H1 (cell line): ENCODE measurements at regions not wholly inside any gene's neighbourhood (a gene's known extent, or its start where the extent isn't known, plus 50 kb on each side); places are given as distances from the start of the nearest gene placed in this dataset.

ENCODE experiments used
- CTCF ChIA-PET: fragments of 300-600 bp; sonication (Branson Sonifier 250); formaldehyde crosslinking; loops from one replicate; lab custom pipeline; 2021; ENCODE audit not compliant: partially characterized antibody; lab: Charles Lee
- POLR2A ChIA-PET: fragments of 300-600 bp; sonication (Branson Sonifier 250); formaldehyde crosslinking; loops from one replicate; lab custom pipeline; 2021; ENCODE audit warnings: inconsistent platforms; ENCODE audit not compliant: partially characterized antibody; lab: Charles Lee
- DNase-seq, 2 experiments: peaks; one replicate each; pipeline versions ENCODE4 v3.0.0 to v3.0.0-alpha.2; 2010 to 2022; ENCODE audit warnings: low spot score in 2 of 2, low read depth in 1 of 2, mixed read lengths in 1 of 2
- FAIRE-seq: peaks from 2 replicates; lab custom pipeline; 2011; peaks lifted over from hg19 to GRCh38; lab: Jason Lieb, UNC
- H2AFZ ChIP-seq: 2 replicates; pipeline ENCODE4 v1.8.1; 2012; ENCODE audit warnings: low read length, inconsistent platforms
- H2AK5ac ChIP-seq: 2 replicates; pipeline ENCODE4 v1.6.1; 2013; ENCODE audit warnings: low read depth, low read length
- H2BK120ac ChIP-seq: replicated peaks from 2 replicates; pipeline ENCODE3; 2013; ENCODE audit warnings: low read depth, low read length, inconsistent platforms
- H2BK12ac ChIP-seq: 2 replicates; pipeline ENCODE4 v1.6.1; 2013; ENCODE audit warnings: low read depth, low read length
- H2BK15ac ChIP-seq: 2 replicates; pipeline ENCODE4 v1.6.1; 2013; ENCODE audit warnings: low read length
- H2BK20ac ChIP-seq: 2 replicates; pipeline ENCODE4 v1.6.1; 2013; ENCODE audit warnings: low read length
- H2BK5ac ChIP-seq: 2 replicates; pipeline ENCODE4 v1.6.1; 2013; ENCODE audit warnings: low read depth, low read length
- H3K14ac ChIP-seq: 2 replicates; pipeline ENCODE4 v1.6.1; 2013; ENCODE audit warnings: inconsistent platforms; ENCODE audit not compliant: insufficient read length
- H3K18ac ChIP-seq: 2 replicates; pipeline ENCODE4 v1.6.1; 2013; ENCODE audit warnings: low read length; ENCODE audit errors: extremely low read depth
- H3K23ac ChIP-seq: 2 replicates; pipeline ENCODE4 v1.6.1; 2013; ENCODE audit warnings: inconsistent platforms; ENCODE audit not compliant: insufficient read length
- H3K23me2 ChIP-seq: 2 replicates; pipeline ENCODE4 v1.6.1; 2013; ENCODE audit warnings: low read depth, low read length
- H3K27ac ChIP-seq: 2 replicates; pipeline ENCODE4 v1.6.1; 2011; ENCODE audit warnings: low read depth, low read length, inconsistent platforms
- H3K27me3 ChIP-seq, 4 experiments: replicated peaks in 1 of 4; 1 replicate in 1 of 4; 2 replicates in 3 of 4; pipeline versions ENCODE4 v1.6.1 to v1.8.1; 2011 to 2013; ENCODE audit warnings: low read length in 3 of 4, mild to moderate bottlenecking in 3 of 4, inconsistent platforms in 2 of 4, mixed read lengths in 2 of 4, moderate library complexity in 1 of 4; ENCODE audit not compliant: control insufficient read depth in 3 of 4, insufficient read depth in 3 of 4; ENCODE audit errors: extremely low read depth in 1 of 4
- H3K36me3 ChIP-seq, 4 experiments: 2 replicates each; pipeline versions ENCODE4 v1.6.1 to v1.8.1; 2011 to 2013; ENCODE audit warnings: mild to moderate bottlenecking in 4 of 4, low read length in 3 of 4, moderate library complexity in 2 of 4, control low read depth in 1 of 4, inconsistent platforms in 1 of 4; ENCODE audit not compliant: insufficient read depth in 4 of 4, control insufficient read depth in 2 of 4
- H3K4ac ChIP-seq: replicated peaks from 2 replicates; pipeline ENCODE3; 2013; ENCODE audit warnings: low read length, low read depth, mixed read lengths, inconsistent platforms; ENCODE audit not compliant: insufficient read length
- H3K4me1 ChIP-seq, 4 experiments: replicated peaks in 1 of 4; 1 replicate in 1 of 4; 2 replicates in 3 of 4; pipeline versions ENCODE4 v1.6.1 to v1.8.1; 2011 to 2013; ENCODE audit warnings: low read length in 3 of 4, inconsistent platforms in 2 of 4, mixed read lengths in 1 of 4; ENCODE audit not compliant: insufficient read depth in 4 of 4, control insufficient read depth in 3 of 4
- H3K4me2 ChIP-seq, 2 experiments: 2 replicates each; pipeline versions ENCODE4 v1.6.1 to v1.8.1; 2011 to 2013; ENCODE audit warnings: low read depth in 2 of 2, low read length in 2 of 2, control low read depth in 1 of 2, inconsistent platforms in 1 of 2, mild to moderate bottlenecking in 1 of 2; ENCODE audit not compliant: insufficient read depth in 1 of 2
- H3K4me3 ChIP-seq, 4 experiments: fragments of 200-600, 300-600 bp in 1 of 4; sonication (generic), shearing (Covaris generic), sonication (Bioruptor Twin) in 1 of 4; 2 replicates each; pipeline versions ENCODE4 v1.5.1 to v1.8.1; 2011 to 2016; ENCODE audit warnings: low read length in 4 of 4, low read depth in 3 of 4, control low read depth in 2 of 4, inconsistent platforms in 2 of 4, mild to moderate bottlenecking in 2 of 4, mixed read lengths in 1 of 4, moderate library complexity in 1 of 4; ENCODE audit not compliant: insufficient read depth in 2 of 4; ENCODE audit errors: extremely low read depth in 1 of 4
- H3K56ac ChIP-seq: replicated peaks from 2 replicates; pipeline ENCODE3; 2013; ENCODE audit warnings: low read depth, mild to moderate bottlenecking, mixed read lengths, low read length, inconsistent platforms; ENCODE audit not compliant: insufficient read length
- H3K79me1 ChIP-seq: 2 replicates; pipeline ENCODE4 v1.6.1; 2013; ENCODE audit warnings: low read depth, low read length, control low read depth
- H3K79me2 ChIP-seq, 2 experiments: 2 replicates each; pipeline versions ENCODE4 v1.6.1 to v1.8.1; 2012 to 2013; ENCODE audit warnings: low read length in 2 of 2, mild to moderate bottlenecking in 2 of 2, inconsistent platforms in 1 of 2; ENCODE audit not compliant: insufficient read depth in 2 of 2, control insufficient read depth in 1 of 2
- H3K9ac ChIP-seq, 4 experiments: replicated peaks in 1 of 4; 1 replicate in 1 of 4; 2 replicates in 3 of 4; pipeline versions ENCODE4 v1.6.1 to v1.8.1; 2011 to 2013; ENCODE audit warnings: low read depth in 3 of 4, low read length in 3 of 4, control low read depth in 2 of 4, mild to moderate bottlenecking in 2 of 4, moderate library complexity in 2 of 4, inconsistent platforms in 1 of 4; ENCODE audit errors: extremely low read depth in 1 of 4
- H3K9me3 ChIP-seq, 2 experiments: 2 replicates each; pipeline versions ENCODE4 v1.6.1 to v1.8.1; 2012 to 2013; ENCODE audit warnings: mild to moderate bottlenecking in 2 of 2, moderate library complexity in 2 of 2, control low read depth in 1 of 2, inconsistent platforms in 1 of 2, low read depth in 1 of 2, low read length in 1 of 2, mixed read lengths in 1 of 2; ENCODE audit not compliant: insufficient read depth in 2 of 2
- H4K20me1 ChIP-seq, 2 experiments: replicated peaks in 1 of 2; 2 replicates each; pipeline versions ENCODE3 to v1.8.1; 2011 to 2013; ENCODE audit warnings: inconsistent platforms in 2 of 2, low read length in 2 of 2, mild to moderate bottlenecking in 1 of 2; ENCODE audit not compliant: insufficient read depth in 2 of 2, control insufficient read depth in 1 of 2
- H4K5ac ChIP-seq: 2 replicates; pipeline ENCODE4 v1.6.1; 2013; ENCODE audit warnings: low read length, low read depth, mixed read lengths, inconsistent platforms; ENCODE audit not compliant: insufficient read length
- H4K8ac ChIP-seq: 2 replicates; pipeline ENCODE4 v1.8.0; 2013; ENCODE audit warnings: mild to moderate bottlenecking, moderate library complexity, low read length, inconsistent platforms; ENCODE audit not compliant: insufficient read depth; ENCODE audit errors: extremely low read depth
- H4K91ac ChIP-seq: replicated peaks from 2 replicates; pipeline ENCODE3; 2013; ENCODE audit warnings: low read length, mixed read lengths, inconsistent platforms; ENCODE audit not compliant: insufficient read length
- POU5F1 ChIP-seq: IDR thresholded peaks from 2 replicates; pipeline ENCODE4 v1.6.1; 2011; ENCODE audit warnings: low read depth, mild to moderate bottlenecking, low read length, moderate library complexity
- WGBS, 2 experiments: shearing (Covaris generic) in 1 of 2; methylation state at CpG; one replicate each; pipeline versions ENCODE4 v1.1.6 to v1.1.7; 2013 to 2015; ENCODE audit warnings: low lambda C conversion rate in 2 of 2, mixed read lengths in 2 of 2, inconsistent platforms in 1 of 2, low coverage in 1 of 2, missing lambda C conversion rate in 1 of 2; ENCODE audit not compliant: insufficient replicate concordance in 2 of 2, insufficient coverage in 1 of 2, insufficient read length in 1 of 2; ENCODE audit errors: extremely low coverage in 1 of 2, missing lambda C conversion rate in 1 of 2; 5-methylcytosine and 5-hydroxymethylcytosine counted together

DNA sequence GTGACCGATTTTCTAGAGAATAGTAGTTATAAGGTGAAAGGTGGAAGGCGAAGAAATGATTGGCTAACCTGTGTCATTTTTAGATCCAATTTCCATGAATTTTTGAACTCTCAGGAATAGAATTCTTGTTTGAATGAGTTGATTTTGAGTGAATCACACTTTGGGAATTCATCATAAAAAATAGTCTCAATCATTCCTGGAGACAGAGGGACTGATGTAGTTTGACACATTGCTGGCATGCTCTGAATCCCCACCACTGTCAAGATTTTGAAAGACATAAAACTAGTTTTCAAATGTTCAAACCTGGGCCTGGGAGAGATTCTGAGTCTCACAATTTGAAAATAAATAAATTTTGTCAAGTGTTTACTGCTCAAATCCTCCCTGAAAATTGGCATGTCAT lies 861.4 kb upstream of the RAG2 start:
- Histone ChIP-seq H4K8ac (no peak overlapping the region), H4K5ac (no peak overlapping the region), H2BK120ac (no peak overlapping the region), H3K27me3 (no peaks in the 10 kb centered on the region), H2AFZ (no peak overlapping the region), H3K36me3 (no peaks in the 10 kb centered on the region), H3K4me1 (no peaks in the 10 kb centered on the region), H3K9ac (no peak overlapping the region), H3K27ac (no peak overlapping the region), H3K79me1 (no peaks in the 10 kb centered on the region), H2AK5ac (no peak overlapping the region), H3K4me2 (no peak overlapping the region), H3K9me3 (no peaks in the 10 kb centered on the region), H4K91ac (no peak overlapping the region), H2BK20ac (no peak overlapping the region), H2BK15ac (no peak overlapping the region), H3K79me2 (no peaks in the 10 kb centered on the region), H3K56ac (no peak overlapping the region), H3K4ac (no peak overlapping the region), H3K23me2 (no peaks in the 10 kb centered on the region), H2BK12ac (no peak overlapping the region), H3K18ac (no peak overlapping the region), H3K14ac (no peak overlapping the region), H2BK5ac (no peak overlapping the region), H4K20me1 (no peaks in the 10 kb centered on the region), H3K23ac (no peak overlapping the region), H3K4me3 (no peak overlapping the region)
- no peak for FAIRE-seq
- no peak for DNase-seq
- WGBS, 2 experiments: 93% methylated on average over 2 of the region's 2 CpGs; no CpG with 5 or more reads in 1 of the 2 experiments
- ChIA-PET CTCF (no interaction called here), POLR2A (no interaction called here)
- no peak for TF ChIP-seq POU5F1
